A673 (cell line): ENCODE measurements at regions not wholly inside any gene's neighbourhood (a gene's known extent, or its start where the extent isn't known, plus 50 kb on each side); places are given as distances from the start of the nearest gene placed in this dataset.

ENCODE experiments used
- CTCF ChIP-seq: fragments of 300-800, 200-600 bp; sonication (generic); conservative IDR thresholded peaks from 2 replicates; pipeline ENCODE4 v1.5.1; 2017; ENCODE audit warnings: low read depth, mild to moderate bottlenecking, antibody characterized with exemption, low read length, moderate library complexity, mixed read lengths
- EZH2 ChIP-seq: fragments of 200-600 bp; sonication (generic); IDR thresholded peaks from 2 replicates; pipeline ENCODE4 v1.6.1; 2017; ENCODE audit warnings: borderline replicate concordance, low read depth, mild to moderate bottlenecking, mixed read lengths, antibody characterized with exemption, low read length; ENCODE audit not compliant: poor library complexity, severe bottlenecking

GRCh38 chr9:16221822-16222547 is 648.5 kb downstream of the BNC2 start:
- no peak for TF ChIP-seq CTCF
- no peak for TF ChIP-seq EZH2
